ENCODE measurements at regions not wholly inside any gene's neighbourhood (a gene's known extent, or its start where the extent isn't known, plus 50 kb on each side); places are given as distances from the start of the nearest gene placed in this dataset.

- FAIRE-seq, result no peak
- WGBS (ENCODE audit: low lambda C conversion rate), result 25% methylated on average over 5 of the region's 5 CpGs
- no peaks in the 10 kb centered on the region for H3K79me2 ChIP-seq (ENCODE audit: insufficient read depth, low read length)
- intact Hi-C loops (cut with micrococcal nuclease; ENCODE audit: unreplicated experiment) (no loop called here), in situ Hi-C loops (cut with HindIII; ENCODE audit: extremely low pct_ligation_motif_present, low pct_unique_long_range_greater_than_20kb) (no loop called here)
- POLR2A ChIA-PET, result no interaction called here
- DNase-seq (ENCODE audit: low spot score), result no peak
- no TSS peak for BruUV-seq (replicated peaks)
- H3K9me3 ChIP-seq (ENCODE audit: low read length), result no peaks in the 10 kb centered on the region
- no peaks in the 10 kb centered on the region for H4K20me1 ChIP-seq (ENCODE audit: insufficient read depth, low read length)
- no peak for TF ChIP-seq ARNTL (CRISPR knock-in tag; IDR thresholded peaks at IDR 0.05)
- no peak for TF ChIP-seq ZNF3 (CRISPR knock-in tag; IDR thresholded peaks at IDR 0.05)
- TF ChIP-seq MEIS2 (CRISPR knock-in tag; IDR thresholded peaks at IDR 0.05), result no peak
- TF ChIP-seq TERF1 (CRISPR knock-in tag; IDR thresholded peaks at IDR 0.05), result no peak
- no peak for TF ChIP-seq ETV6 (CRISPR knock-in tag; conservative IDR thresholded peaks at IDR 0.05)
- TF ChIP-seq PHF21A (CRISPR knock-in tag; IDR thresholded peaks at IDR 0.05), result no peak
- no peak for TF ChIP-seq SIN3B (IDR thresholded peaks at IDR 0.05; ENCODE audit: low read length)
- TF ChIP-seq POGK (CRISPR knock-in tag; conservative IDR thresholded peaks at IDR 0.05), result no peak
- no peak for TF ChIP-seq ZEB1 (IDR thresholded peaks at IDR 0.05; ENCODE audit: insufficient replicate concordance, low read depth)
- no peak for TF ChIP-seq GFI1 (CRISPR knock-in tag; IDR thresholded peaks at IDR 0.05; ENCODE audit: borderline replicate concordance)
- no peak for TF ChIP-seq RNF2 (conservative IDR thresholded peaks at IDR 0.05; ENCODE audit: low read depth)
- no peak for TF ChIP-seq ZBTB44 (CRISPR knock-in tag; IDR thresholded peaks at IDR 0.05)
- TF ChIP-seq PPARG (CRISPR knock-in tag; conservative IDR thresholded peaks at IDR 0.05), result no peak
- TF ChIP-seq ELK4 (CRISPR knock-in tag; IDR thresholded peaks at IDR 0.05; ENCODE audit: borderline replicate concordance), result no peak
- no peak for TF ChIP-seq MLXIP (CRISPR knock-in tag; IDR thresholded peaks at IDR 0.05; ENCODE audit: borderline replicate concordance)
- no peak for ATAC-seq
- CTCF ChIA-PET (ENCODE audit: low intra/inter-chr PET ratio, low total read pairs), result no interaction called here
- H3K27me3 ChIP-seq (ENCODE audit: control insufficient read depth in 1 of 2, insufficient read depth in 2 of 2, low read length in 2 of 2), result no peaks in the 10 kb centered on the region
- H2AFZ ChIP-seq (ENCODE audit: low read length), result no peak overlapping the region
- H3K9ac ChIP-seq (ENCODE audit: insufficient read depth, low read depth, low read length), result no peak overlapping the region
- no peaks in the 10 kb centered on the region for H3K4me1 ChIP-seq (ENCODE audit: insufficient read depth, low read length)
- H3K4me3 ChIP-seq (replicated peaks in 1 of 3; ENCODE audit: insufficient read depth in 1 of 3, low read depth in 2 of 3, low read length in 3 of 3), result no peak overlapping the region
- H3K36me3 ChIP-seq (replicated peaks in 1 of 2; ENCODE audit: control insufficient read depth in 1 of 2, insufficient read depth in 2 of 2, low read length in 2 of 2), result no peaks in the 10 kb centered on the region
- H3K4me2 ChIP-seq (ENCODE audit: low read depth, low read length), result no peak overlapping the region
- H3K27ac ChIP-seq (ENCODE audit: extremely low read length, insufficient read depth, low read length), result no peak overlapping the region
Measured at GRCh38 chr4:57492251-57492878, 382.2 kb upstream of the IGFBP7 start.

All from HepG2 (cell line).